Hepatocyte (in vitro differentiated cells): ENCODE measurements at regions not wholly inside any gene's neighbourhood (a gene's known extent, or its start where the extent isn't known, plus 50 kb on each side); places are given as distances from the start of the nearest gene placed in this dataset.

Experiments
- DNase-seq: peaks from one replicate; pipeline ENCODE4 v3.0.0-alpha.2; 2016; ENCODE audit warnings: low spot score
- H2AFZ ChIP-seq: fragments of 200-600 bp; sonication (generic); 2 replicates; pipeline ENCODE4 v1.6.0; 2016; ENCODE audit warnings: antibody characterized with exemption, mild to moderate bottlenecking
- H3K27ac ChIP-seq: fragments of 200-600 bp; sonication (generic); 2 replicates; pipeline ENCODE4 v1.5.1; 2016; ENCODE audit warnings: mild to moderate bottlenecking
- H3K27me3 ChIP-seq: fragments of 200-600 bp; sonication (generic); 2 replicates; pipeline ENCODE4 v1.6.1; 2016
- H3K36me3 ChIP-seq: fragments of 200-600 bp; sonication (generic); replicated peaks from 2 replicates; pipeline ENCODE4 v1.5.1; 2016; ENCODE audit warnings: low read depth; ENCODE audit not compliant: insufficient read depth
- H3K4me1 ChIP-seq: fragments of 200-600 bp; sonication (generic); 2 replicates; pipeline ENCODE4 v1.5.1; 2016; ENCODE audit warnings: mild to moderate bottlenecking, moderate library complexity; ENCODE audit not compliant: insufficient read depth
- H3K4me2 ChIP-seq: fragments of 200-600 bp; sonication (generic); 2 replicates; pipeline ENCODE4 v1.6.0; 2016
- H3K4me3 ChIP-seq: fragments of 200-600 bp; sonication (generic); 2 replicates; pipeline ENCODE4 v1.5.1; 2016; ENCODE audit warnings: mild to moderate bottlenecking
- H3K79me2 ChIP-seq: fragments of 200-600 bp; sonication (generic); 2 replicates; pipeline ENCODE4 v1.6.0; 2017; ENCODE audit warnings: mild to moderate bottlenecking
- H3K9me2 ChIP-seq: fragments of 200-600 bp; sonication (generic); replicated peaks from 2 replicates; pipeline ENCODE4 v1.6.0; 2017; ENCODE audit warnings: mild to moderate bottlenecking; ENCODE audit not compliant: insufficient read depth
- H3K9me3 ChIP-seq: fragments of 200-600 bp; sonication (generic); 2 replicates; pipeline ENCODE4 v1.5.1; 2016; ENCODE audit warnings: low read depth, mild to moderate bottlenecking
- H4K20me1 ChIP-seq: fragments of 200-600 bp; sonication (generic); 2 replicates; pipeline ENCODE4 v1.6.0; 2016; ENCODE audit warnings: mild to moderate bottlenecking; ENCODE audit not compliant: insufficient read depth, poor library complexity, severe bottlenecking
- CTCF ChIP-seq: fragments of 200-600 bp; sonication (generic); IDR thresholded peaks from 2 replicates; pipeline ENCODE4 v1.5.1; 2016; ENCODE audit warnings: antibody characterized with exemption, mild to moderate bottlenecking; ENCODE audit not compliant: poor library complexity
- EZH2 ChIP-seq: fragments of 200-600 bp; sonication (generic); IDR thresholded peaks from 2 replicates; pipeline ENCODE4 v1.6.1; 2016; ENCODE audit warnings: antibody characterized with exemption, mild to moderate bottlenecking, borderline replicate concordance
- EZH2phosphoT487 ChIP-seq: fragments of 200-600 bp; sonication (generic); IDR thresholded peaks from one replicate; pipeline ENCODE4 v1.6.1; 2018; ENCODE audit warnings: antibody characterized with exemption, mild to moderate bottlenecking, low read depth, moderate library complexity; ENCODE audit not compliant: unreplicated experiment, severe bottlenecking
- WGBS: methylation state at CpG from one replicate; pipeline ENCODE4 v1.1.6; 2016; ENCODE audit warnings: low lambda C conversion rate; ENCODE audit errors: missing lambda C conversion rate; 5-methylcytosine and 5-hydroxymethylcytosine counted together

- no peak overlapping the region for H3K4me3 ChIP-seq
- H3K4me1 ChIP-seq = no peaks in the 10 kb centered on the region
- H3K9me2 ChIP-seq = no peaks in the 10 kb centered on the region
- DNase-seq = no peak
- no peak overlapping the region for H3K4me2 ChIP-seq
- H3K27me3 ChIP-seq = peaks cover 9% of the 10 kb centered on the region
- no peaks in the 10 kb centered on the region for H3K36me3 ChIP-seq
- H4K20me1 ChIP-seq = no peaks in the 10 kb centered on the region
- no peaks in the 10 kb centered on the region for H3K9me3 ChIP-seq
- H3K79me2 ChIP-seq = no peaks in the 10 kb centered on the region
- no peak overlapping the region for H2AFZ ChIP-seq
- TF ChIP-seq EZH2phosphoT487 (no peak), CTCF (no peak), EZH2 (no peak)
- 34% methylated on average over 2 of the region's 2 CpGs for WGBS
- H3K27ac ChIP-seq = no peak overlapping the region
These were observed 120.7 kb upstream of the GRIP1 start for GRCh38 chr12:66799551-66799950.

DNA sequence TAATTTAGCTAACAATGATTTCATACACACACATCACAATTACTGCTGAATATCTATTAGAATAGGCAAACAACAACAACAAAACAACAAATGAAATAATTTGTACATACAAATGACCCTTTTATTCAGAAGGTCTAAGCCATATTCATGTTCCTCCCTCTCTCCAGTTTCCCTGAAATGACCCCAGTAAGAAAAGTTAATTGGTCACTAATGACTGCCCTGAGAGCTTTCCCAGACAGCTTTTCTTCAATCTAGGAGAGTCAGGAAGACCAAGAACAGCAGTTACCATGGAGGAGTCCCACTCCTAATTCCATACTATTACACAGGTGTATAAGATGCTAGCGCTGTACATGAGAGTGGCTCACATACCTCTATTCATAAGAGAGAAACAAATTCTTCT, 121.2 kb upstream of the GRIP1 start:
- Histone ChIP-seq H3K9me3 (no peaks in the 10 kb centered on the region), H4K20me1 (no peaks in the 10 kb centered on the region), H3K9me2 (no peaks in the 10 kb centered on the region), H3K4me1 (no peaks in the 10 kb centered on the region), H3K27me3 (peaks cover 9% of the 10 kb centered on the region), H2AFZ (no peak overlapping the region), H3K4me3 (no peak overlapping the region), H3K79me2 (no peaks in the 10 kb centered on the region), H3K36me3 (no peaks in the 10 kb centered on the region), H3K4me2 (no peak overlapping the region), H3K27ac (no peak overlapping the region)
- TF ChIP-seq CTCF (no peak), EZH2phosphoT487 (no peak), EZH2 (no peak)
- no peak for DNase-seq
- WGBS = 100% methylated on average over 1 of the region's 1 CpG

- no peaks in the 10 kb centered on the region for H3K79me2 ChIP-seq
- peaks cover 9% of the 10 kb centered on the region for H3K27me3 ChIP-seq
- H3K4me3 ChIP-seq = no peak overlapping the region
- H4K20me1 ChIP-seq = no peaks in the 10 kb centered on the region
- H3K9me2 ChIP-seq = no peaks in the 10 kb centered on the region
- H3K4me1 ChIP-seq = no peaks in the 10 kb centered on the region
- no peak overlapping the region for H3K27ac ChIP-seq
- H3K9me3 ChIP-seq = no peaks in the 10 kb centered on the region
- no peak overlapping the region for H2AFZ ChIP-seq
- DNase-seq = peak; percentile 13
- H3K4me2 ChIP-seq = peak overlapping the region; percentile 53
- 49% methylated on average over 14 of the region's 14 CpGs for WGBS
- TF ChIP-seq EZH2 (no peak), EZH2phosphoT487 (no peak), CTCF (no peak)
- no peaks in the 10 kb centered on the region for H3K36me3 ChIP-seq
These were observed 125.1 kb upstream of the GRIP1 start for GRCh38 chr12:66803930-66804329.

DNA sequence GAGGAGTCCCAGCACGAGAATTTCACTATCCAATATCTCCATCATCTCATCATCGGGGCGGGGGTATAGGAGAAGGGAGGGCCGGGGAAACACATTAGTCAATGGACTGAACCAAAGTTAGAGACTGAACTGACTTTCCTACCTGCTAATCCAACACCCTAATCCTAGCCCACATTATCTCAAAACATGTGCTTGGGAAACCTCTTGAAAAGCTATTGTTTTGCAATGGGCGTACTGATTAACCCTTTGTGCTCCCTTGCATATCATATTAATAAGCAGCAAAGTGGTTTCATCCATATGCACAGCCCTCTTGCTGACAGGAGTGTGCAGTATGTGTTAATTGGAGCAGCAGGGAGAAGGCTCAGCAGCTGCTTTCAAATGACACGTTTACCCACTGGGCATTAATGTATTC, 125.7 kb upstream of the GRIP1 start:
- Histone ChIP-seq H3K9me2 (no peaks in the 10 kb centered on the region), H3K4me1 (no peaks in the 10 kb centered on the region), H4K20me1 (no peaks in the 10 kb centered on the region), H3K4me3 (no peak overlapping the region), H3K36me3 (no peaks in the 10 kb centered on the region), H3K27ac (no peak overlapping the region), H3K4me2 (peak overlapping the region; percentile 53), H2AFZ (no peak overlapping the region), H3K79me2 (no peaks in the 10 kb centered on the region), H3K27me3 (peaks cover 9% of the 10 kb centered on the region), H3K9me3 (no peaks in the 10 kb centered on the region)
- no peak for DNase-seq
- WGBS = 54% methylated on average over 6 of the region's 6 CpGs
- TF ChIP-seq CTCF (no peak), EZH2 (no peak), EZH2phosphoT487 (no peak)
